Erythroblast (primary cell): ENCODE measurements at regions not wholly inside any gene's neighbourhood (a gene's known extent, or its start where the extent isn't known, plus 50 kb on each side); places are given as distances from the start of the nearest gene placed in this dataset.

Source experiments
- GATA1 ChIP-seq: IDR thresholded peaks from 2 replicates; pipeline ENCODE4 v1.6.1; 2011; ENCODE audit warnings: low read depth, mild to moderate bottlenecking, control low read depth, low read length, moderate library complexity
- POLR2A ChIP-seq: IDR thresholded peaks from 2 replicates; pipeline ENCODE4 v1.6.1; 2011; ENCODE audit warnings: mild to moderate bottlenecking, low read length

GRCh38 chr1:81238129-81238528 lies 562.6 kb upstream of the ADGRL2 start:
- TF ChIP-seq POLR2A: no peak
- TF ChIP-seq GATA1: no peak
